RWPE2 (cell line): ENCODE measurements at regions not wholly inside any gene's neighbourhood (a gene's known extent, or its start where the extent isn't known, plus 50 kb on each side); places are given as distances from the start of the nearest gene placed in this dataset.

ENCODE experiments used
- ATAC-seq: fragments of 200-7000 bp; cut with Tn5 transposase; 3 replicates; pipeline ENCODE4 v1.9.1; 2021; ENCODE audit warnings: low read depth
- DNase-seq: peaks from one replicate; pipeline ENCODE4 v3.0.0-alpha.2; 2020; ENCODE audit warnings: low spot score
- H3K27ac ChIP-seq: fragments of 450-650 bp; 2 replicates; pipeline ENCODE4 v1.5.1; 2017; ENCODE audit warnings: mild to moderate bottlenecking; ENCODE audit not compliant: poor library complexity, severe bottlenecking
- H3K27me3 ChIP-seq: fragments of 250-450 bp; sonication (Bioruptor Pico); 2 replicates; pipeline ENCODE4 v1.5.1; 2021; ENCODE audit warnings: mild to moderate bottlenecking, moderate library complexity; ENCODE audit not compliant: insufficient read depth, poor library complexity, severe bottlenecking
- H3K36me3 ChIP-seq: fragments of 250-450 bp; sonication (Bioruptor Pico); 2 replicates; pipeline ENCODE4 v1.5.1; 2020; ENCODE audit warnings: low read depth, mild to moderate bottlenecking, moderate library complexity
- H3K4me1 ChIP-seq: fragments of 250-450 bp; sonication (Bioruptor Pico); 2 replicates; pipeline ENCODE4 v1.5.1; 2021; ENCODE audit warnings: mild to moderate bottlenecking, moderate library complexity; ENCODE audit not compliant: insufficient read depth, poor library complexity, severe bottlenecking
- H3K4me3 ChIP-seq: fragments of 250-450 bp; sonication (Bioruptor Pico); 2 replicates; pipeline ENCODE4 v1.5.1; 2021; ENCODE audit warnings: mild to moderate bottlenecking, moderate library complexity; ENCODE audit not compliant: severe bottlenecking
- H3K9me3 ChIP-seq: fragments of 250-450 bp; sonication (Bioruptor Pico); 2 replicates; pipeline ENCODE4 v1.5.1; 2021; ENCODE audit warnings: mild to moderate bottlenecking, moderate library complexity; ENCODE audit not compliant: severe bottlenecking
- TF ChIP-seq, protein P1 (sequence below): fragments of 450-650 bp; IDR thresholded peaks from one replicate; pipeline ENCODE4 v1.5.1; 2017; ENCODE audit warnings: mild to moderate bottlenecking, moderate library complexity; ENCODE audit not compliant: poor library complexity, severe bottlenecking

DNA sequence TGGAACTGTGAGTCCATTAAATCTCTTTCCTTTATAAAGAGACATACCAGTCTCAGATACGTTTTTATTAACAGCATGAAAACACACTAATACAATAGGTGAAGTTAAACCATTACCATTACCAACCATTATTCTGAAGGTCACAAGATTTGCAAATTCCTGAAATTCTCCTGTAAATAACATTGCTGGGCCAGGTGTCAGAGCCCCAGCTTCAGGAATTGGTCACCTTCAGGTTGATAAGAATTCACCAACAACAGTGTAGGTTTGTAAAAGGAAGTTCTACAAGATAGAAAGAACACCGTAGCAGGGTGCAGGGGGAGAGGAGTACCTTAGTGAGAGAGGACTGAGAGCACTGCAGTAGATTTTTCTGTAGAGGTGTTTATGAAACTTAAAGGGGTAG is 644.3 kb downstream of the CDY2B start:
- Histone ChIP-seq H3K4me3 (no peak overlapping the region), H3K27ac (no peak overlapping the region), H3K4me1 (peaks cover 31% of the 10 kb centered on the region), H3K9me3 (no peaks in the 10 kb centered on the region), H3K36me3 (no peaks in the 10 kb centered on the region), H3K27me3 (no peaks in the 10 kb centered on the region)
- ATAC-seq (no peak), DNase-seq (no peak)
- TF ChIP-seq, protein P1, sequence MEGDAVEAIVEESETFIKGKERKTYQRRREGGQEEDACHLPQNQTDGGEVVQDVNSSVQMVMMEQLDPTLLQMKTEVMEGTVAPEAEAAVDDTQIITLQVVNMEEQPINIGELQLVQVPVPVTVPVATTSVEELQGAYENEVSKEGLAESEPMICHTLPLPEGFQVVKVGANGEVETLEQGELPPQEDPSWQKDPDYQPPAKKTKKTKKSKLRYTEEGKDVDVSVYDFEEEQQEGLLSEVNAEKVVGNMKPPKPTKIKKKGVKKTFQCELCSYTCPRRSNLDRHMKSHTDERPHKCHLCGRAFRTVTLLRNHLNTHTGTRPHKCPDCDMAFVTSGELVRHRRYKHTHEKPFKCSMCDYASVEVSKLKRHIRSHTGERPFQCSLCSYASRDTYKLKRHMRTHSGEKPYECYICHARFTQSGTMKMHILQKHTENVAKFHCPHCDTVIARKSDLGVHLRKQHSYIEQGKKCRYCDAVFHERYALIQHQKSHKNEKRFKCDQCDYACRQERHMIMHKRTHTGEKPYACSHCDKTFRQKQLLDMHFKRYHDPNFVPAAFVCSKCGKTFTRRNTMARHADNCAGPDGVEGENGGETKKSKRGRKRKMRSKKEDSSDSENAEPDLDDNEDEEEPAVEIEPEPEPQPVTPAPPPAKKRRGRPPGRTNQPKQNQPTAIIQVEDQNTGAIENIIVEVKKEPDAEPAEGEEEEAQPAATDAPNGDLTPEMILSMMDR: no peak

DNA sequence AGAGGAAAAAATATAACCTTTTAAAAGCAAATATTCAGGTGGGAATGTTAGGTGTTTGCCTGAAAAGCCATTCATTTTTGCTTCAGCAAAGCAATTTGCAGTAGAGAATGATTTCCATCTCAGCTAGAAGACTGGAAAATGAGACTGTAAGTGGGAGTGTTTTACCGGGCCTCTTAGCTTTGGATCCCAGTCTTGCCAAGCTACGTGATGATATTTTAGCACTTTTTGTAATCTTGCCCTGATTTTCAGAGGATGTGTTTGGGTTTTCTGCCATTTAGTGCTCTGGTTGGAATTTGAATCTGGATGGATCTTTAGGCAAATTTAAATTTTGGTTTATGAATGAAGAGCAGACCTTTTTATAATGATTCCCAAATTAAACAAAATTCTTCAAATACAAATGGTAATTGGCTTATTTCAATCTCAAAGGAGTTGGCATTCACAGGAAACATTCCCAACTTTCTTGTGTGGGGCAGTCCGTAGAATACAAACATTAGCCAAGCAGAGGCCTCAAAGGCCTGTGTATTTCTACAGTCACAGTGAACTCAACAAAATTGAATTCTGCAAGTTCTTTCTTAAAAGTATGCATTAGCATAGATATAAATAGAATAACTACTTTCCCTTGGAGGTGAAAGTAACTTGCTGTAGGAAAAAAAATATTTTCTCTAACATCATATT is 646.4 kb downstream of the CDY2B start:
- Histone ChIP-seq H3K4me3 (no peak overlapping the region), H3K27ac (no peak overlapping the region), H3K4me1 (peaks cover 26% of the 10 kb centered on the region), H3K36me3 (no peaks in the 10 kb centered on the region), H3K9me3 (no peaks in the 10 kb centered on the region), H3K27me3 (no peaks in the 10 kb centered on the region)
- TF ChIP-seq, protein P1: no peak
- ATAC-seq (no peak), DNase-seq (no peak)

DNA sequence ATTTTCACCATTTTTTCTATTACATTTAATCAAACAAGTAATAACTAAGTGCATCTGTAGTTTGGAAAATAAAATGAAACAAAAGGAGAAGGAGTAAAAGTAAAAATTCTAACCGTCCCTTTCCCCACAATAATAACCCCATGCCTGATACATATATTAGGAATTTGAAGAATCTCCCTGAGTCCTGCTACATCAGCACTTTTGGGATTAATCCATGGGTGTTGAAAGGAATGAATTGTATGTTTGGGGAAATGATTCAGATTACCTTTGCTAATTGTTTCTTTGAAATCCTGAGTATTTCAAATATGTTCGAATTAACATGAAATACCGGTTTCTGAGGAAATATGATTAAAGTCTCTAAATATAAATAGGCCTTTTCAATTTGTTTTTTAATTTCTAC is 648.0 kb downstream of the CDY2B start:
- TF ChIP-seq, protein P1: no peak
- no peak overlapping the region for H3K4me3 ChIP-seq
- DNase-seq: no peak
- H3K9me3 ChIP-seq: no peaks in the 10 kb centered on the region
- peaks cover 16% of the 10 kb centered on the region for H3K4me1 ChIP-seq
- no peaks in the 10 kb centered on the region for H3K27me3 ChIP-seq
- ATAC-seq: peak; percentile 96
- H3K36me3 ChIP-seq: no peaks in the 10 kb centered on the region
- H3K27ac ChIP-seq: peak overlapping the region; percentile 54

DNA sequence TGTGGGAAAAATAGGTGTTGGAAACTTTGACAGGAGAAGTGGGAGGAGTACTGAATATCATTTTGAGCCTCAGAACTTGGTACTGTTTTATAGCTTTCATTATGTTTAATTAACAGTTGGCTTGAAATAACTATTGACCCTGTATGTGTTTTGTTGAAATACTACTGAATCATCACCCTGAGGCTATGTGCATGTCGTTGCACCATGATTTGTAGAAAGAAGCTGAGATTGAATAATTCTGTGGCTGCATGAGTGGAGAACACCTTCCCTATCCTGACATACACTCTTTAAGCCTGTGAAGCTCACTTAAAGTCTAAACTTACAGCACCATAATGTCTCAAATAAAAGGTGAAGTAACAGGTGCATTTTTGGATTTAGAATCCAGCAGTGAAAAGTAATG is 656.5 kb downstream of the CDY2B start:
- Histone ChIP-seq H3K27ac (no peak overlapping the region), H3K36me3 (no peaks in the 10 kb centered on the region), H3K4me1 (peaks cover 10% of the 10 kb centered on the region), H3K4me3 (no peak overlapping the region), H3K9me3 (no peaks in the 10 kb centered on the region), H3K27me3 (no peaks in the 10 kb centered on the region)
- ATAC-seq (peak; percentile 78), DNase-seq (no peak)
- TF ChIP-seq, protein P1: no peak

DNA sequence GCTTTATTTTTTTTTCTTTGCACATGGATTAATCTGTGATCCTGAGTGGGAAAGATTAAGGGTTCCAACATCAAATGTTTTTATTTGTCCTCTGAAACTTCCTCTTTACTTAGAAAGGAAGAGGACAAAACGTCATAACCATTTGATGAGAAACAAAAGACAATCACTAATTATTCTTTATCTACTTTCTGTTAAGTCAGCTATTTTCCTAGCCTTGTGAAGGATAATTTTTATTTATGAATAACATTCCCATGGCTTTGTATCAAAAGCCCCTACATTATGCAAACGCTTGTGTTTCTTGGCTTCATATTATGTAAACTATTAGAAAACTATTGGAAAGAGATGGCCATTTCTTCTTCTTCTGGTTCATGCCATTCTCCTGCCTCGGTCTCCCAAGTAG is 677.6 kb downstream of the CDY2B start:
- no peaks in the 10 kb centered on the region for H3K9me3 ChIP-seq
- no peaks in the 10 kb centered on the region for H3K36me3 ChIP-seq
- H3K27me3 ChIP-seq: no peaks in the 10 kb centered on the region
- H3K4me3 ChIP-seq: no peak overlapping the region
- DNase-seq: no peak
- TF ChIP-seq, protein P1: no peak
- H3K27ac ChIP-seq: no peak overlapping the region
- H3K4me1 ChIP-seq: no peaks in the 10 kb centered on the region
- ATAC-seq: no peak
